ENCODE measurements at regions not wholly inside any gene's neighbourhood (a gene's known extent, or its start where the extent isn't known, plus 50 kb on each side); places are given as distances from the start of the nearest gene placed in this dataset.

GRCh38 chr5:126277762-126278161 is 145.4 kb upstream of the GRAMD2B start:
- no peak for TF ChIP-seq POLR2A (IDR thresholded peaks at IDR 0.05)
- TF ChIP-seq, protein P1, sequence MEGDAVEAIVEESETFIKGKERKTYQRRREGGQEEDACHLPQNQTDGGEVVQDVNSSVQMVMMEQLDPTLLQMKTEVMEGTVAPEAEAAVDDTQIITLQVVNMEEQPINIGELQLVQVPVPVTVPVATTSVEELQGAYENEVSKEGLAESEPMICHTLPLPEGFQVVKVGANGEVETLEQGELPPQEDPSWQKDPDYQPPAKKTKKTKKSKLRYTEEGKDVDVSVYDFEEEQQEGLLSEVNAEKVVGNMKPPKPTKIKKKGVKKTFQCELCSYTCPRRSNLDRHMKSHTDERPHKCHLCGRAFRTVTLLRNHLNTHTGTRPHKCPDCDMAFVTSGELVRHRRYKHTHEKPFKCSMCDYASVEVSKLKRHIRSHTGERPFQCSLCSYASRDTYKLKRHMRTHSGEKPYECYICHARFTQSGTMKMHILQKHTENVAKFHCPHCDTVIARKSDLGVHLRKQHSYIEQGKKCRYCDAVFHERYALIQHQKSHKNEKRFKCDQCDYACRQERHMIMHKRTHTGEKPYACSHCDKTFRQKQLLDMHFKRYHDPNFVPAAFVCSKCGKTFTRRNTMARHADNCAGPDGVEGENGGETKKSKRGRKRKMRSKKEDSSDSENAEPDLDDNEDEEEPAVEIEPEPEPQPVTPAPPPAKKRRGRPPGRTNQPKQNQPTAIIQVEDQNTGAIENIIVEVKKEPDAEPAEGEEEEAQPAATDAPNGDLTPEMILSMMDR (IDR thresholded peaks at IDR 0.05): no peak
